ENCODE measurements at regions not wholly inside any gene's neighbourhood (a gene's known extent, or its start where the extent isn't known, plus 50 kb on each side); places are given as distances from the start of the nearest gene placed in this dataset.

DNA sequence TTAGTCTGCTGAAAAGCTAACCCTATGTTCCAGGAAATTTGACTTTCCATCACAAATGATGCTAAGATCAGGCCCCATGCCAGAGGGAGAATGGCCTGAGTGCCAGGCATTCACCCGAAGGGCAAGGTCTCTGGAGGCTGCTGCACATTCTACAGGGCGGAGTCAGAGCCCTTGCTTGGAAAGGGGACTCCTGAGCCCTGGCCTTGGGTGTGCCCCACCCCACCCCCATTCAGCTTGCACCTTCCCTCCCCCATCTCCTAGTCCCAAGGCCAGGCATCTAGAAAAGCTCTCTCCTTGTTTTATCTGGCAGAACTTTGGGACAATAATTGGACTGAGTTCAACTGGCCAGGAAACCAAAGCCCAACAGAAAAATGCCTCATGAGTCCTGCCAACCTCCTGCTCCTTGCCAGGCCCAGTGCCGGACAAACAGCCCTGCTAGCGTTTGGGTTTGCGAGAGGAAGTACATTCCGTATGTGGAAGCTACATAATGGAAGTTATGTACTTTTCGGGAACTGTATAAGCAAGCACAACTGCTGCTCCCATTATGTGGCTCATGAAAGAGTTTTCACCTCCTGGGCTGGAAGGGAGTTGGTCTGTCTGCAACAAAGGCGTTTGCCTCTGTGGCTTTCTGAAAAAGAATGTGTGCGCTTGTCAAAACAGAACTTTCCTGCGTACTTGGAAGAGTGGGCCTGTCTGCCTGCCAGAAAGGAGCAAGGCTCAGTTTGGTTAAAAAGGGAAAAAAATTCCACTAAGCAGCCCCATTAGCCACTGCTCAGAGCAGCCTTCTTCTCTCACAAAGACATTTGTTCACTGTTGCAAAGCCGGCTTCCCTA, 321.5 kb upstream of the CTNNB1 start:
- TF ChIP-seq, protein P1, sequence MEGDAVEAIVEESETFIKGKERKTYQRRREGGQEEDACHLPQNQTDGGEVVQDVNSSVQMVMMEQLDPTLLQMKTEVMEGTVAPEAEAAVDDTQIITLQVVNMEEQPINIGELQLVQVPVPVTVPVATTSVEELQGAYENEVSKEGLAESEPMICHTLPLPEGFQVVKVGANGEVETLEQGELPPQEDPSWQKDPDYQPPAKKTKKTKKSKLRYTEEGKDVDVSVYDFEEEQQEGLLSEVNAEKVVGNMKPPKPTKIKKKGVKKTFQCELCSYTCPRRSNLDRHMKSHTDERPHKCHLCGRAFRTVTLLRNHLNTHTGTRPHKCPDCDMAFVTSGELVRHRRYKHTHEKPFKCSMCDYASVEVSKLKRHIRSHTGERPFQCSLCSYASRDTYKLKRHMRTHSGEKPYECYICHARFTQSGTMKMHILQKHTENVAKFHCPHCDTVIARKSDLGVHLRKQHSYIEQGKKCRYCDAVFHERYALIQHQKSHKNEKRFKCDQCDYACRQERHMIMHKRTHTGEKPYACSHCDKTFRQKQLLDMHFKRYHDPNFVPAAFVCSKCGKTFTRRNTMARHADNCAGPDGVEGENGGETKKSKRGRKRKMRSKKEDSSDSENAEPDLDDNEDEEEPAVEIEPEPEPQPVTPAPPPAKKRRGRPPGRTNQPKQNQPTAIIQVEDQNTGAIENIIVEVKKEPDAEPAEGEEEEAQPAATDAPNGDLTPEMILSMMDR (IDR thresholded peaks at IDR 0.05), result no peak
- Histone ChIP-seq H3K36me3 (no peaks in the 10 kb centered on the region), H3K4me1 (peaks cover 0 to 64% (median 37%) of the 10 kb centered on the region in 4 donors), H3K9me3 (no peaks in the 10 kb centered on the region), H3K27me3 (no peaks in the 10 kb centered on the region), H3K27ac (peak overlapping the region; percentile 65 to 68), H3K4me3 (peak overlapping the region; percentile 20 to 40)
- DNase-seq, result peak; percentile 74 to 93
- intact Hi-C loops (cut with DNase I; ENCODE audit: low total_unique reads), result loop anchor here (5.0 to 10.0 kb wide), 3 partner anchors 103 to 347 kb away; no protein-coding TSS in a partner anchor

DNA sequence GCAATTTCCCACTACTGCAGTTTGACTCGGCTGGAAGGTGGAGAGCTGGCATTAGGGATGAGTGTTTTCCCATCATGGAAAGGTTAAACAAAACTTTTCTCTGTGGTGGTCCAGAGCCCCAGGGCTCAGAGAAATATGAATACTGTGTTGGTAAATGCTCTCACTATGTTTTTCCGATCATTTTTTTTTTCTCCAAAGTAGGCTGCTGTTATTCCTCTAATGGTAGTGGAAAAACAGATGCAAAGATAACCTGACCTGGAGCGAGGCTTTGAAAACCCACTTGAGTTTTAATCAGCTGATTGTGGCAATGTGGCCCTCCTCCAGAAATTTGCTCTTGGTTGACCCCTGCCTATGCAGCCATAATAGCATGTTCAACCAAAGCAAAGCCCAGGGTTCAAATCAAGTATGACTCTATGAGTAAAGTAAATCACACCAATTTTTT, 320.8 kb upstream of the CTNNB1 start:
- intact Hi-C loops (cut with DNase I; ENCODE audit: low total_unique reads), result loop anchor here (5.0 to 10.0 kb wide), 3 partner anchors 104 to 346 kb away; no protein-coding TSS in a partner anchor
- TF ChIP-seq, protein P1 (IDR thresholded peaks at IDR 0.05), result no peak
- peak overlapping the region; percentile 65 to 68 for H3K27ac ChIP-seq
- peaks cover 0 to 61% (median 35%) of the 10 kb centered on the region in 4 donors for H3K4me1 ChIP-seq
- H3K9me3 ChIP-seq, result no peaks in the 10 kb centered on the region
- H3K27me3 ChIP-seq, result no peaks in the 10 kb centered on the region
- no peak for DNase-seq
- H3K4me3 ChIP-seq, result peak overlapping the region; percentile 20 to 40
- no peaks in the 10 kb centered on the region for H3K36me3 ChIP-seq

DNA sequence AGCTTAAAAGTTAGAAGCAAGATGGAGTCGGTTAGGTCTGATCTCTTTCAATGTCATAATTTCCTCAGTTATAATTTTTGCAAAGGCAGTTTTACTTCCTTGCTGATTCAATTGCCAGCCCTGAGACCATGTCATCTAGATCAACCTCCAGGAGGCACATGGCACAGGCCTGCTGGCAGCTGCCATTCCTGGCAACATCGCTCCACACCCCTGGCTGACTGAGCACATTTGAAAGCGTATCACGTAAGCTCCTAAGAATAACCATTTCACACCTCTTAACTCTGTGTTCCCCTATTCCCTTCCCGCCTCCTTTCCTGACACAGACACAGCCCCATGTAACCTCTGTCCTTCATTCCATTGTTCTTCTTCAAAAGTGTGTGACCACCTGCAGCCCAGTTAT, 313.9 kb upstream of the CTNNB1 start:
- TF ChIP-seq, protein P1 (IDR thresholded peaks at IDR 0.05), result no peak
- DNase-seq, result no peak
- Histone ChIP-seq H3K9me3 (no peaks in the 10 kb centered on the region), H3K27me3 (no peaks in the 10 kb centered on the region), H3K4me1 (peaks cover 0 to 12% (median 5%) of the 10 kb centered on the region in 4 donors), H3K4me3 (no peak overlapping the region), H3K36me3 (no peaks in the 10 kb centered on the region), H3K27ac (no peak overlapping the region)
- intact Hi-C loops (cut with DNase I; ENCODE audit: low total_unique reads), result no loop called here

DNA sequence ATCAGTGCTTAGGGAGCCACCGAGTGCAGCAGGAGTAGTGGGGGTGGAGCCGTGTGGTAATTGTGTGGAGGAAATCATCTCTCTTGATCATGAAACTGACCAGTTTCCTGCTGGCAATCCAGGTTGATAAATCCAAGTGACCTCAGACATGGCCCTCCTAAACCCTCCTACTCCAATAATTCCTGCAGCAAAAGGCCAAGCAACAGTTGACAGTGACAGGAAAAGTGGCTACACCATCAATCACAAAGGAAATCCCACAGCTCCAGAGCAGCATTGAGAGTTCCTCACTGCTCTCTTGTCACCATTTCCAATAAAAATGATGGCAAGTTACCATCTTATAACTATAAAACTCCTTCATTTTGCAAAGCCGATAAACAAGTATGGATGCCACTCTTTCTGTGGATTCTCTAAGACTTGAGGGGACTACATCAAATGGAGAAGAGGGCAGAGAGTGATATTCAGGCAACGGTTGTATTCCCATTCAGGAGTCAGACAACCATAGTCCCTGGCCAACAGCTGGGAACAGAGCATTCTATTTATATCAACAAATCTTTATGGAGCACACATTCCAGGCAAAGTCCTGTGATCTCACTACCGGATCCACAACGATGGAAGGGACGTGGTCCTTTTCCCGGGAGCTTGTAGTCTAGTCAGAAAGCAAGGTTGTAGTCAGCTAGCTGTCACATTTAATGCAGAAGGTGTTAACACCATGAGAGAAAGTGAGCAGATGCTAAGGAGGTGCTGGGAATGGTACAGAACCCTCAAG, 312.5 kb upstream of the CTNNB1 start:
- TF ChIP-seq, protein P1 (IDR thresholded peaks at IDR 0.05), result no peak
- H3K9me3 ChIP-seq, result no peaks in the 10 kb centered on the region
- intact Hi-C loops (cut with DNase I; ENCODE audit: low total_unique reads), result no loop called here
- no peak overlapping the region for H3K4me3 ChIP-seq
- H3K27me3 ChIP-seq, result no peaks in the 10 kb centered on the region
- H3K27ac ChIP-seq, result no peak overlapping the region
- DNase-seq, result no peak
- no peaks in the 10 kb centered on the region for H3K36me3 ChIP-seq
- peaks cover 0 to 12% (median 5%) of the 10 kb centered on the region in 4 donors for H3K4me1 ChIP-seq

DNA sequence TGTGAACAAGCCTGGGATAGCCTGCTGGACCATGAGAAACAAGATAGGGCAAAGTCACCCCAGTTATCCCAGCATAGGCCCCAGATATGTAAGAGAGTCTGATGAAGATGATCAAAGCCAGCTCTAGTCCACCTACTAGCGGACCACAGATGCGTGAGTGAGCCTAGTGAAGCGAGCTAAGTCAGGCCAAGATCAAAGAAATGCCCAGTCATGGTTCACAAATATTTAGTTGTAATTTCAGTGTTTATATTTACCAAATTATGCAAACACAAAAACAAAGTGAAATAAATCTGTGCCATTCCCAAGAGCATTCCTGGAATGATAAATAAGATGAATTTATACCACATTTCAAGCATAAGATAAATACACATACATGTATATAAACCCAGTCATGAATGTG, 308.1 kb upstream of the CTNNB1 start:
- intact Hi-C loops (cut with DNase I; ENCODE audit: low total_unique reads), result no loop called here
- Histone ChIP-seq H3K4me3 (no peak overlapping the region), H3K4me1 (peaks cover 0 to 12% (median 5%) of the 10 kb centered on the region in 4 donors), H3K27ac (no peak overlapping the region), H3K9me3 (no peaks in the 10 kb centered on the region), H3K27me3 (no peaks in the 10 kb centered on the region), H3K36me3 (no peaks in the 10 kb centered on the region)
- DNase-seq, result no peak
- TF ChIP-seq, protein P1 (IDR thresholded peaks at IDR 0.05), result no peak
